GM23338 (cell line): ENCODE measurements at regions not wholly inside any gene's neighbourhood (a gene's known extent, or its start where the extent isn't known, plus 50 kb on each side); places are given as distances from the start of the nearest gene placed in this dataset.

Experiments
- ATAC-seq: fragments of 200-7000 bp; cut with Tn5 transposase; 3 replicates; pipeline ENCODE4 v1.9.1; 2020
- DNase-seq: peaks from one replicate; pipeline ENCODE4 v3.0.0-alpha.2; 2015; ENCODE audit warnings: low spot score
- H2AFZ ChIP-seq: fragments of 200-600 bp; sonication (generic); 2 replicates; pipeline ENCODE4 v1.8.0; 2016; ENCODE audit warnings: antibody characterized with exemption, mild to moderate bottlenecking, moderate library complexity
- H3F3A ChIP-seq: fragments of 200-600 bp; sonication (generic); replicated peaks from 2 replicates; pipeline ENCODE4 v1.8.0; 2017; ENCODE audit warnings: antibody characterized with exemption, mixed run types, low read depth
- H3K27ac ChIP-seq: fragments of 200-600 bp; sonication (generic); 2 replicates; pipeline ENCODE4 v1.6.1; 2016; ENCODE audit warnings: low read depth
- H3K27me3 ChIP-seq: fragments of 200-600 bp; sonication (generic); 2 replicates; pipeline ENCODE4 v1.8.0; 2016; ENCODE audit warnings: mild to moderate bottlenecking, mixed run types, moderate library complexity; ENCODE audit not compliant: insufficient read depth
- H3K36me3 ChIP-seq: fragments of 200-600 bp; sonication (generic); 2 replicates; pipeline ENCODE4 v1.8.0; 2016; ENCODE audit warnings: mild to moderate bottlenecking; ENCODE audit not compliant: insufficient read depth
- H3K4me1 ChIP-seq: fragments of 200-600 bp; sonication (generic); 2 replicates; pipeline ENCODE4 v1.8.0; 2016; ENCODE audit warnings: mild to moderate bottlenecking, moderate library complexity; ENCODE audit not compliant: insufficient read depth
- H3K4me2 ChIP-seq: fragments of 200-600 bp; sonication (generic); 2 replicates; pipeline ENCODE4 v1.7.1; 2017; ENCODE audit warnings: mixed run types
- H3K4me3 ChIP-seq: fragments of 200-600 bp; sonication (generic); 2 replicates; pipeline ENCODE4 v1.6.1; 2016; ENCODE audit warnings: mixed run types
- H3K79me2 ChIP-seq: fragments of 200-600 bp; sonication (generic); replicated peaks from 2 replicates; pipeline ENCODE4 v1.8.0; 2017; ENCODE audit warnings: mild to moderate bottlenecking; ENCODE audit not compliant: insufficient read depth
- H3K9me2 ChIP-seq: fragments of 200-600 bp; sonication (generic); 2 replicates; pipeline ENCODE4 v1.8.0; 2017; ENCODE audit not compliant: insufficient read depth
- H4K20me1 ChIP-seq: fragments of 200-600 bp; sonication (generic); replicated peaks from 2 replicates; pipeline ENCODE4 v1.8.0; 2017; ENCODE audit warnings: mild to moderate bottlenecking; ENCODE audit not compliant: insufficient read depth
- H3K27ac Mint-ChIP-seq: 2 replicates; pipeline ENCODE4 v1.8.0; 2020; ENCODE audit warnings: inconsistent platforms, mild to moderate bottlenecking, moderate library complexity, mixed read lengths
- H3K27me3 Mint-ChIP-seq: 3 replicates; pipeline ENCODE4 v1.8.0; 2022; ENCODE audit warnings: low read depth, mild to moderate bottlenecking, moderate library complexity, mixed read lengths, inconsistent platforms; ENCODE audit not compliant: insufficient read depth, poor library complexity
- H3K36me3 Mint-ChIP-seq: 3 replicates; pipeline ENCODE4 v1.8.0; 2021; ENCODE audit warnings: low read depth, mild to moderate bottlenecking, inconsistent platforms, moderate library complexity, mixed read lengths
- H3K4me1 Mint-ChIP-seq: 3 replicates; pipeline ENCODE4 v1.8.0; 2020; ENCODE audit warnings: mild to moderate bottlenecking, inconsistent platforms, mixed read lengths
- H3K4me3 Mint-ChIP-seq: 3 replicates; pipeline ENCODE4 v1.8.0; 2021; ENCODE audit warnings: moderate library complexity, mild to moderate bottlenecking, inconsistent platforms, mixed read lengths
- H3K9me3 Mint-ChIP-seq: 3 replicates; pipeline ENCODE4 v1.8.0; 2020; ENCODE audit warnings: moderate library complexity, mild to moderate bottlenecking, inconsistent platforms, mixed read lengths
- CREB1 ChIP-seq: fragments of 250-450 bp; sonication (Bioruptor Pico); IDR thresholded peaks from 2 replicates; pipeline ENCODE4 v1.5.0; 2020; ENCODE audit warnings: low read depth, mild to moderate bottlenecking, moderate library complexity
- EZH2 ChIP-seq: fragments of 200-600 bp; sonication (generic); IDR thresholded peaks from one replicate; pipeline ENCODE4 v1.8.0; 2017; ENCODE audit warnings: antibody characterized with exemption, mild to moderate bottlenecking, low read depth; ENCODE audit not compliant: unreplicated experiment
- EZH2phosphoT487 ChIP-seq: fragments of 200-600 bp; sonication (generic); IDR thresholded peaks from one replicate; pipeline ENCODE4 v1.8.1; 2018; ENCODE audit warnings: antibody characterized with exemption; ENCODE audit not compliant: unreplicated experiment
- JUNB ChIP-seq: IDR thresholded peaks from one replicate; pipeline ENCODE4 v1.6.1; 2016; ENCODE audit warnings: antibody characterized with exemption; ENCODE audit not compliant: unreplicated experiment
- NANOG ChIP-seq: IDR thresholded peaks from 2 replicates; pipeline ENCODE4 v1.6.1; 2016; ENCODE audit warnings: antibody characterized with exemption, borderline replicate concordance
- POLR2AphosphoS5 ChIP-seq: IDR thresholded peaks from 2 replicates; pipeline ENCODE4 v1.6.1; 2016; ENCODE audit warnings: antibody characterized with exemption, low read depth
- STAT1 ChIP-seq: IDR thresholded peaks from one replicate; pipeline ENCODE4 v1.6.1; 2016; ENCODE audit warnings: antibody characterized with exemption; ENCODE audit not compliant: unreplicated experiment
- ZNF114 ChIP-seq: fragments of 250-450 bp; sonication (Bioruptor Pico); IDR thresholded peaks from 2 replicates; pipeline ENCODE4 v1.5.0; 2020; ENCODE audit warnings: mild to moderate bottlenecking, moderate library complexity
- ZNF331 ChIP-seq: fragments of 250-450 bp; sonication (Bioruptor Pico); IDR thresholded peaks from 2 replicates; pipeline ENCODE4 v1.5.0; 2020; ENCODE audit warnings: low read depth, mild to moderate bottlenecking, moderate library complexity
- TF ChIP-seq, protein P1 (sequence below): fragments of 250-450 bp; sonication (Bioruptor Pico); IDR thresholded peaks from 2 replicates; pipeline ENCODE4 v1.5.0; 2020; ENCODE audit warnings: mild to moderate bottlenecking, moderate library complexity
- TF ChIP-seq, protein P2 (sequence below): IDR thresholded peaks from one replicate; pipeline ENCODE4 v1.6.1; 2018; ENCODE audit warnings: antibody characterized with exemption; ENCODE audit not compliant: unreplicated experiment
- TF ChIP-seq, protein P3 (sequence below), 2 experiments: fragments of 200-600 bp in 1 of 2; sonication (generic) in 1 of 2; conservative IDR thresholded peaks; 2 replicates each; pipeline versions ENCODE4 v1.5.1 to v1.6.1; 2016 to 2017; ENCODE audit warnings: antibody characterized with exemption in 2 of 2, low read depth in 2 of 2, mild to moderate bottlenecking in 2 of 2, moderate library complexity in 1 of 2
- TF ChIP-seq, protein P4 (sequence below): IDR thresholded peaks from 2 replicates; pipeline ENCODE4 v1.6.1; 2016; ENCODE audit warnings: antibody characterized with exemption

DNA sequence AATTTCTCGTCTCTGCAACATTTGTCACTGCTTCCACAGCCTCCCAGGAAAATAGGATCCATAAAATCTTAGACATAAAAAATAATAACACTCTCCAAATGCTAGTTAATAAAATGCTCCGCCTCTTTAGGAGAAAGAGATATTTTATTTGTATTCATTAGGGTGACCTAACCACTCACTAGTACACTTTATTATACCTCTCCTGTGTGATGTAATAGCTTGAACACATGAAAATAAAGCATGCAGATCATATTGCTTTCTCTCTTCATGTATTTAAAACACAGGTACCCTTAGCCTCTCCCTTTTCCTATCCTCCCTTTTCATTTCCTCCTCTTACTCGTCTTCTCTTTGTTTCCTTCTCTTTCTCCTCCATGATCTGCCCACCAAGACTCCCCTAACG is 694.2 kb downstream of the EPHA4 start:
- no peak overlapping the region for H3K4me3 Mint-ChIP-seq
- H3K27me3 Mint-ChIP-seq, result peaks cover 2% of the 10 kb centered on the region
- H3K4me2 ChIP-seq, result no peak overlapping the region
- TF ChIP-seq, protein P1, sequence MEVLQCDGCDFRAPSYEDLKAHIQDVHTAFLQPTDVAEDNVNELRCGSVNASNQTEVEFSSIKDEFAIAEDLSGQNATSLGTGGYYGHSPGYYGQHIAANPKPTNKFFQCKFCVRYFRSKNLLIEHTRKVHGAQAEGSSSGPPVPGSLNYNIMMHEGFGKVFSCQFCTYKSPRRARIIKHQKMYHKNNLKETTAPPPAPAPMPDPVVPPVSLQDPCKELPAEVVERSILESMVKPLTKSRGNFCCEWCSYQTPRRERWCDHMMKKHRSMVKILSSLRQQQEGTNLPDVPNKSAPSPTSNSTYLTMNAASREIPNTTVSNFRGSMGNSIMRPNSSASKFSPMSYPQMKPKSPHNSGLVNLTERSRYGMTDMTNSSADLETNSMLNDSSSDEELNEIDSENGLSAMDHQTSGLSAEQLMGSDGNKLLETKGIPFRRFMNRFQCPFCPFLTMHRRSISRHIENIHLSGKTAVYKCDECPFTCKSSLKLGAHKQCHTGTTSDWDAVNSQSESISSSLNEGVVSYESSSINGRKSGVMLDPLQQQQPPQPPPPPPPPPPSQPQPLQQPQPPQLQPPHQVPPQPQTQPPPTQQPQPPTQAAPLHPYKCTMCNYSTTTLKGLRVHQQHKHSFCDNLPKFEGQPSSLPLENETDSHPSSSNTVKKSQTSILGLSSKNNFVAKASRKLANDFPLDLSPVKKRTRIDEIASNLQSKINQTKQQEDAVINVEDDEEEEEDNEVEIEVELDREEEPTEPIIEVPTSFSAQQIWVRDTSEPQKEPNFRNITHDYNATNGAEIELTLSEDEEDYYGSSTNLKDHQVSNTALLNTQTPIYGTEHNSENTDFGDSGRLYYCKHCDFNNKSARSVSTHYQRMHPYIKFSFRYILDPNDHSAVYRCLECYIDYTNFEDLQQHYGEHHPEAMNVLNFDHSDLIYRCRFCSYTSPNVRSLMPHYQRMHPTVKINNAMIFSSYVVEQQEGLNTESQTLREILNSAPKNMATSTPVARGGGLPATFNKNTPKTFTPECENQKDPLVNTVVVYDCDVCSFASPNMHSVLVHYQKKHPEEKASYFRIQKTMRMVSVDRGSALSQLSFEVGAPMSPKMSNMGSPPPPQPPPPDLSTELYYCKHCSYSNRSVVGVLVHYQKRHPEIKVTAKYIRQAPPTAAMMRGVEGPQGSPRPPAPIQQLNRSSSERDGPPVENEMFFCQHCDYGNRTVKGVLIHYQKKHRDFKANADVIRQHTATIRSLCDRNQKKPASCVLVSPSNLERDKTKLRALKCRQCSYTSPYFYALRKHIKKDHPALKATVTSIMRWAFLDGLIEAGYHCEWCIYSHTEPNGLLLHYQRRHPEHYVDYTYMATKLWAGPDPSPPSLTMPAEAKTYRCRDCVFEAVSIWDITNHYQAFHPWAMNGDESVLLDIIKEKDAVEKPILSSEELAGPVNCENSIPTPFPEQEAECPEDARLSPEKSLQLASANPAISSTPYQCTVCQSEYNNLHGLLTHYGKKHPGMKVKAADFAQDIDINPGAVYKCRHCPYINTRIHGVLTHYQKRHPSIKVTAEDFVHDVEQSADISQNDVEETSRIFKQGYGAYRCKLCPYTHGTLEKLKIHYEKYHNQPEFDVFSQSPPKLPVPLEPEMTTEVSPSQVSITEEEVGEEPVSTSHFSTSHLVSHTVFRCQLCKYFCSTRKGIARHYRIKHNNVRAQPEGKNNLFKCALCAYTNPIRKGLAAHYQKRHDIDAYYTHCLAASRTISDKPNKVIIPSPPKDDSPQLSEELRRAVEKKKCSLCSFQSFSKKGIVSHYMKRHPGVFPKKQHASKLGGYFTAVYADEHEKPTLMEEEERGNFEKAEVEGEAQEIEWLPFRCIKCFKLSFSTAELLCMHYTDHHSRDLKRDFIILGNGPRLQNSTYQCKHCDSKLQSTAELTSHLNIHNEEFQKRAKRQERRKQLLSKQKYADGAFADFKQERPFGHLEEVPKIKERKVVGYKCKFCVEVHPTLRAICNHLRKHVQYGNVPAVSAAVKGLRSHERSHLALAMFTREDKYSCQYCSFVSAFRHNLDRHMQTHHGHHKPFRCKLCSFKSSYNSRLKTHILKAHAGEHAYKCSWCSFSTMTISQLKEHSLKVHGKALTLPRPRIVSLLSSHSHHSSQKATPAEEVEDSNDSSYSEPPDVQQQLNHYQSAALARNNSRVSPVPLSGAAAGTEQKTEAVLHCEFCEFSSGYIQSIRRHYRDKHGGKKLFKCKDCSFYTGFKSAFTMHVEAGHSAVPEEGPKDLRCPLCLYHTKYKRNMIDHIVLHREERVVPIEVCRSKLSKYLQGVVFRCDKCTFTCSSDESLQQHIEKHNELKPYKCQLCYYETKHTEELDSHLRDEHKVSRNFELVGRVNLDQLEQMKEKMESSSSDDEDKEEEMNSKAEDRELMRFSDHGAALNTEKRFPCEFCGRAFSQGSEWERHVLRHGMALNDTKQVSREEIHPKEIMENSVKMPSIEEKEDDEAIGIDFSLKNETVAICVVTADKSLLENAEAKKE (CRISPR knock-in tag), result no peak
- no peak for TF ChIP-seq ZNF331 (CRISPR knock-in tag)
- TF ChIP-seq EZH2phosphoT487, result no peak
- TF ChIP-seq, protein P2, sequence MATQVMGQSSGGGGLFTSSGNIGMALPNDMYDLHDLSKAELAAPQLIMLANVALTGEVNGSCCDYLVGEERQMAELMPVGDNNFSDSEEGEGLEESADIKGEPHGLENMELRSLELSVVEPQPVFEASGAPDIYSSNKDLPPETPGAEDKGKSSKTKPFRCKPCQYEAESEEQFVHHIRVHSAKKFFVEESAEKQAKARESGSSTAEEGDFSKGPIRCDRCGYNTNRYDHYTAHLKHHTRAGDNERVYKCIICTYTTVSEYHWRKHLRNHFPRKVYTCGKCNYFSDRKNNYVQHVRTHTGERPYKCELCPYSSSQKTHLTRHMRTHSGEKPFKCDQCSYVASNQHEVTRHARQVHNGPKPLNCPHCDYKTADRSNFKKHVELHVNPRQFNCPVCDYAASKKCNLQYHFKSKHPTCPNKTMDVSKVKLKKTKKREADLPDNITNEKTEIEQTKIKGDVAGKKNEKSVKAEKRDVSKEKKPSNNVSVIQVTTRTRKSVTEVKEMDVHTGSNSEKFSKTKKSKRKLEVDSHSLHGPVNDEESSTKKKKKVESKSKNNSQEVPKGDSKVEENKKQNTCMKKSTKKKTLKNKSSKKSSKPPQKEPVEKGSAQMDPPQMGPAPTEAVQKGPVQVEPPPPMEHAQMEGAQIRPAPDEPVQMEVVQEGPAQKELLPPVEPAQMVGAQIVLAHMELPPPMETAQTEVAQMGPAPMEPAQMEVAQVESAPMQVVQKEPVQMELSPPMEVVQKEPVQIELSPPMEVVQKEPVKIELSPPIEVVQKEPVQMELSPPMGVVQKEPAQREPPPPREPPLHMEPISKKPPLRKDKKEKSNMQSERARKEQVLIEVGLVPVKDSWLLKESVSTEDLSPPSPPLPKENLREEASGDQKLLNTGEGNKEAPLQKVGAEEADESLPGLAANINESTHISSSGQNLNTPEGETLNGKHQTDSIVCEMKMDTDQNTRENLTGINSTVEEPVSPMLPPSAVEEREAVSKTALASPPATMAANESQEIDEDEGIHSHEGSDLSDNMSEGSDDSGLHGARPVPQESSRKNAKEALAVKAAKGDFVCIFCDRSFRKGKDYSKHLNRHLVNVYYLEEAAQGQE, result no peak
- TF ChIP-seq NANOG, result no peak
- no peak for TF ChIP-seq ZNF114 (CRISPR knock-in tag)
- TF ChIP-seq, protein P3, sequence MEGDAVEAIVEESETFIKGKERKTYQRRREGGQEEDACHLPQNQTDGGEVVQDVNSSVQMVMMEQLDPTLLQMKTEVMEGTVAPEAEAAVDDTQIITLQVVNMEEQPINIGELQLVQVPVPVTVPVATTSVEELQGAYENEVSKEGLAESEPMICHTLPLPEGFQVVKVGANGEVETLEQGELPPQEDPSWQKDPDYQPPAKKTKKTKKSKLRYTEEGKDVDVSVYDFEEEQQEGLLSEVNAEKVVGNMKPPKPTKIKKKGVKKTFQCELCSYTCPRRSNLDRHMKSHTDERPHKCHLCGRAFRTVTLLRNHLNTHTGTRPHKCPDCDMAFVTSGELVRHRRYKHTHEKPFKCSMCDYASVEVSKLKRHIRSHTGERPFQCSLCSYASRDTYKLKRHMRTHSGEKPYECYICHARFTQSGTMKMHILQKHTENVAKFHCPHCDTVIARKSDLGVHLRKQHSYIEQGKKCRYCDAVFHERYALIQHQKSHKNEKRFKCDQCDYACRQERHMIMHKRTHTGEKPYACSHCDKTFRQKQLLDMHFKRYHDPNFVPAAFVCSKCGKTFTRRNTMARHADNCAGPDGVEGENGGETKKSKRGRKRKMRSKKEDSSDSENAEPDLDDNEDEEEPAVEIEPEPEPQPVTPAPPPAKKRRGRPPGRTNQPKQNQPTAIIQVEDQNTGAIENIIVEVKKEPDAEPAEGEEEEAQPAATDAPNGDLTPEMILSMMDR (conservative IDR thresholded peaks at IDR 0.05; ENCODE audit: low read depth in 2 of 2), result no peak
- TF ChIP-seq STAT1, result no peak
- no peak for TF ChIP-seq JUNB
- no peak for TF ChIP-seq POLR2AphosphoS5
- TF ChIP-seq EZH2, result no peak
- TF ChIP-seq, protein P4, sequence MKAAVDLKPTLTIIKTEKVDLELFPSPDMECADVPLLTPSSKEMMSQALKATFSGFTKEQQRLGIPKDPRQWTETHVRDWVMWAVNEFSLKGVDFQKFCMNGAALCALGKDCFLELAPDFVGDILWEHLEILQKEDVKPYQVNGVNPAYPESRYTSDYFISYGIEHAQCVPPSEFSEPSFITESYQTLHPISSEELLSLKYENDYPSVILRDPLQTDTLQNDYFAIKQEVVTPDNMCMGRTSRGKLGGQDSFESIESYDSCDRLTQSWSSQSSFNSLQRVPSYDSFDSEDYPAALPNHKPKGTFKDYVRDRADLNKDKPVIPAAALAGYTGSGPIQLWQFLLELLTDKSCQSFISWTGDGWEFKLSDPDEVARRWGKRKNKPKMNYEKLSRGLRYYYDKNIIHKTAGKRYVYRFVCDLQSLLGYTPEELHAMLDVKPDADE, result no peak
- no peak for TF ChIP-seq CREB1 (CRISPR knock-in tag)
- no peaks in the 10 kb centered on the region for H3F3A ChIP-seq
- H3K79me2 ChIP-seq, result no peaks in the 10 kb centered on the region
- no peaks in the 10 kb centered on the region for H3K4me1 Mint-ChIP-seq
- H3K9me3 Mint-ChIP-seq, result no peaks in the 10 kb centered on the region
- no peak overlapping the region for H3K4me3 ChIP-seq
- DNase-seq (no peak), ATAC-seq (no peak)
- H3K36me3 ChIP-seq, result no peaks in the 10 kb centered on the region
- no peaks in the 10 kb centered on the region for H3K4me1 ChIP-seq
- no peaks in the 10 kb centered on the region for H4K20me1 ChIP-seq
- H3K27me3 ChIP-seq, result no peaks in the 10 kb centered on the region
- H3K27ac ChIP-seq, result no peak overlapping the region
- H3K27ac Mint-ChIP-seq, result no peak overlapping the region
- no peaks in the 10 kb centered on the region; the same call in 2 of the 3 replicates for H3K36me3 Mint-ChIP-seq
- H3K9me2 ChIP-seq, result 0 out of 2 replicates have a peak, but pooled peaks cover 13% of the 10 kb centered on the region
- H2AFZ ChIP-seq, result 0 out of 2 replicates have a peak overlapping the region, but pooled peaks have one; percentile 44
